H1 (cell line): ENCODE measurements at regions not wholly inside any gene's neighbourhood (a gene's known extent, or its start where the extent isn't known, plus 50 kb on each side); places are given as distances from the start of the nearest gene placed in this dataset.

ENCODE experiments used
- CTCF ChIA-PET: fragments of 300-600 bp; sonication (Branson Sonifier 250); formaldehyde crosslinking; loops from one replicate; lab custom pipeline; 2021; ENCODE audit not compliant: partially characterized antibody; lab: Charles Lee
- POLR2A ChIA-PET: fragments of 300-600 bp; sonication (Branson Sonifier 250); formaldehyde crosslinking; loops from one replicate; lab custom pipeline; 2021; ENCODE audit warnings: inconsistent platforms; ENCODE audit not compliant: partially characterized antibody; lab: Charles Lee
- DNase-seq, 2 experiments: peaks; one replicate each; pipeline versions ENCODE4 v3.0.0 to v3.0.0-alpha.2; 2010 to 2022; ENCODE audit warnings: low spot score in 2 of 2, low read depth in 1 of 2, mixed read lengths in 1 of 2
- FAIRE-seq: peaks from 2 replicates; lab custom pipeline; 2011; peaks lifted over from hg19 to GRCh38; lab: Jason Lieb, UNC
- H2AFZ ChIP-seq: 2 replicates; pipeline ENCODE4 v1.8.1; 2012; ENCODE audit warnings: low read length, inconsistent platforms
- H2AK5ac ChIP-seq: 2 replicates; pipeline ENCODE4 v1.6.1; 2013; ENCODE audit warnings: low read depth, low read length
- H2BK120ac ChIP-seq: replicated peaks from 2 replicates; pipeline ENCODE3; 2013; ENCODE audit warnings: low read depth, low read length, inconsistent platforms
- H2BK12ac ChIP-seq: 2 replicates; pipeline ENCODE4 v1.6.1; 2013; ENCODE audit warnings: low read depth, low read length
- H2BK15ac ChIP-seq: 2 replicates; pipeline ENCODE4 v1.6.1; 2013; ENCODE audit warnings: low read length
- H2BK20ac ChIP-seq: 2 replicates; pipeline ENCODE4 v1.6.1; 2013; ENCODE audit warnings: low read length
- H2BK5ac ChIP-seq: 2 replicates; pipeline ENCODE4 v1.6.1; 2013; ENCODE audit warnings: low read depth, low read length
- H3K14ac ChIP-seq: 2 replicates; pipeline ENCODE4 v1.6.1; 2013; ENCODE audit warnings: inconsistent platforms; ENCODE audit not compliant: insufficient read length
- H3K18ac ChIP-seq: 2 replicates; pipeline ENCODE4 v1.6.1; 2013; ENCODE audit warnings: low read length; ENCODE audit errors: extremely low read depth
- H3K23ac ChIP-seq: 2 replicates; pipeline ENCODE4 v1.6.1; 2013; ENCODE audit warnings: inconsistent platforms; ENCODE audit not compliant: insufficient read length
- H3K23me2 ChIP-seq: 2 replicates; pipeline ENCODE4 v1.6.1; 2013; ENCODE audit warnings: low read depth, low read length
- H3K27ac ChIP-seq: 2 replicates; pipeline ENCODE4 v1.6.1; 2011; ENCODE audit warnings: low read depth, low read length, inconsistent platforms
- H3K27me3 ChIP-seq, 4 experiments: replicated peaks in 1 of 4; 1 replicate in 1 of 4; 2 replicates in 3 of 4; pipeline versions ENCODE4 v1.6.1 to v1.8.1; 2011 to 2013; ENCODE audit warnings: low read length in 3 of 4, mild to moderate bottlenecking in 3 of 4, inconsistent platforms in 2 of 4, mixed read lengths in 2 of 4, moderate library complexity in 1 of 4; ENCODE audit not compliant: control insufficient read depth in 3 of 4, insufficient read depth in 3 of 4; ENCODE audit errors: extremely low read depth in 1 of 4
- H3K36me3 ChIP-seq, 4 experiments: 2 replicates each; pipeline versions ENCODE4 v1.6.1 to v1.8.1; 2011 to 2013; ENCODE audit warnings: mild to moderate bottlenecking in 4 of 4, low read length in 3 of 4, moderate library complexity in 2 of 4, control low read depth in 1 of 4, inconsistent platforms in 1 of 4; ENCODE audit not compliant: insufficient read depth in 4 of 4, control insufficient read depth in 2 of 4
- H3K4ac ChIP-seq: replicated peaks from 2 replicates; pipeline ENCODE3; 2013; ENCODE audit warnings: low read length, low read depth, mixed read lengths, inconsistent platforms; ENCODE audit not compliant: insufficient read length
- H3K4me1 ChIP-seq, 4 experiments: replicated peaks in 1 of 4; 1 replicate in 1 of 4; 2 replicates in 3 of 4; pipeline versions ENCODE4 v1.6.1 to v1.8.1; 2011 to 2013; ENCODE audit warnings: low read length in 3 of 4, inconsistent platforms in 2 of 4, mixed read lengths in 1 of 4; ENCODE audit not compliant: insufficient read depth in 4 of 4, control insufficient read depth in 3 of 4
- H3K4me2 ChIP-seq, 2 experiments: 2 replicates each; pipeline versions ENCODE4 v1.6.1 to v1.8.1; 2011 to 2013; ENCODE audit warnings: low read depth in 2 of 2, low read length in 2 of 2, control low read depth in 1 of 2, inconsistent platforms in 1 of 2, mild to moderate bottlenecking in 1 of 2; ENCODE audit not compliant: insufficient read depth in 1 of 2
- H3K4me3 ChIP-seq, 4 experiments: fragments of 200-600, 300-600 bp in 1 of 4; sonication (generic), shearing (Covaris generic), sonication (Bioruptor Twin) in 1 of 4; 2 replicates each; pipeline versions ENCODE4 v1.5.1 to v1.8.1; 2011 to 2016; ENCODE audit warnings: low read length in 4 of 4, low read depth in 3 of 4, control low read depth in 2 of 4, inconsistent platforms in 2 of 4, mild to moderate bottlenecking in 2 of 4, mixed read lengths in 1 of 4, moderate library complexity in 1 of 4; ENCODE audit not compliant: insufficient read depth in 2 of 4; ENCODE audit errors: extremely low read depth in 1 of 4
- H3K56ac ChIP-seq: replicated peaks from 2 replicates; pipeline ENCODE3; 2013; ENCODE audit warnings: low read depth, mild to moderate bottlenecking, mixed read lengths, low read length, inconsistent platforms; ENCODE audit not compliant: insufficient read length
- H3K79me1 ChIP-seq: 2 replicates; pipeline ENCODE4 v1.6.1; 2013; ENCODE audit warnings: low read depth, low read length, control low read depth
- H3K79me2 ChIP-seq, 2 experiments: 2 replicates each; pipeline versions ENCODE4 v1.6.1 to v1.8.1; 2012 to 2013; ENCODE audit warnings: low read length in 2 of 2, mild to moderate bottlenecking in 2 of 2, inconsistent platforms in 1 of 2; ENCODE audit not compliant: insufficient read depth in 2 of 2, control insufficient read depth in 1 of 2
- H3K9ac ChIP-seq, 4 experiments: replicated peaks in 1 of 4; 1 replicate in 1 of 4; 2 replicates in 3 of 4; pipeline versions ENCODE4 v1.6.1 to v1.8.1; 2011 to 2013; ENCODE audit warnings: low read depth in 3 of 4, low read length in 3 of 4, control low read depth in 2 of 4, mild to moderate bottlenecking in 2 of 4, moderate library complexity in 2 of 4, inconsistent platforms in 1 of 4; ENCODE audit errors: extremely low read depth in 1 of 4
- H3K9me3 ChIP-seq, 2 experiments: 2 replicates each; pipeline versions ENCODE4 v1.6.1 to v1.8.1; 2012 to 2013; ENCODE audit warnings: mild to moderate bottlenecking in 2 of 2, moderate library complexity in 2 of 2, control low read depth in 1 of 2, inconsistent platforms in 1 of 2, low read depth in 1 of 2, low read length in 1 of 2, mixed read lengths in 1 of 2; ENCODE audit not compliant: insufficient read depth in 2 of 2
- H4K20me1 ChIP-seq, 2 experiments: replicated peaks in 1 of 2; 2 replicates each; pipeline versions ENCODE3 to v1.8.1; 2011 to 2013; ENCODE audit warnings: inconsistent platforms in 2 of 2, low read length in 2 of 2, mild to moderate bottlenecking in 1 of 2; ENCODE audit not compliant: insufficient read depth in 2 of 2, control insufficient read depth in 1 of 2
- H4K5ac ChIP-seq: 2 replicates; pipeline ENCODE4 v1.6.1; 2013; ENCODE audit warnings: low read length, low read depth, mixed read lengths, inconsistent platforms; ENCODE audit not compliant: insufficient read length
- H4K8ac ChIP-seq: 2 replicates; pipeline ENCODE4 v1.8.0; 2013; ENCODE audit warnings: mild to moderate bottlenecking, moderate library complexity, low read length, inconsistent platforms; ENCODE audit not compliant: insufficient read depth; ENCODE audit errors: extremely low read depth
- H4K91ac ChIP-seq: replicated peaks from 2 replicates; pipeline ENCODE3; 2013; ENCODE audit warnings: low read length, mixed read lengths, inconsistent platforms; ENCODE audit not compliant: insufficient read length
- ATF3 ChIP-seq: IDR thresholded peaks from 2 replicates; pipeline ENCODE4 v1.6.1; 2011; ENCODE audit warnings: low read depth, mild to moderate bottlenecking, low read length; ENCODE audit not compliant: insufficient read depth
- CHD2 ChIP-seq: IDR thresholded peaks from 2 replicates; pipeline ENCODE4 v1.6.1; 2012; ENCODE audit warnings: low read length, improper control_type of control experiment
- CREB1 ChIP-seq: IDR thresholded peaks from 2 replicates; pipeline ENCODE4 v1.6.1; 2012; ENCODE audit warnings: inconsistent platforms
- E2F6 ChIP-seq: IDR thresholded peaks from 2 replicates; pipeline ENCODE4 v1.6.1; 2012; ENCODE audit warnings: inconsistent platforms
- EGR1 ChIP-seq: IDR thresholded peaks from 2 replicates; pipeline ENCODE4 v1.6.1; 2011; ENCODE audit warnings: low read depth, low read length, borderline replicate concordance
- KDM4A ChIP-seq: IDR thresholded peaks from one replicate; pipeline ENCODE4 v1.7.1; 2012; ENCODE audit warnings: low read depth, mild to moderate bottlenecking, moderate library complexity, low read length, inconsistent platforms; ENCODE audit not compliant: severe bottlenecking
- MAX ChIP-seq: IDR thresholded peaks from 2 replicates; pipeline ENCODE4 v1.6.1; 2012; ENCODE audit warnings: inconsistent platforms
- PHF8 ChIP-seq: fragments of 200-600 bp; sonication (generic); conservative IDR thresholded peaks from 2 replicates; pipeline ENCODE4 v1.7.1; 2012; ENCODE audit warnings: low read depth, mild to moderate bottlenecking, inconsistent platforms, low read length, moderate library complexity
- POU5F1 ChIP-seq: IDR thresholded peaks from 2 replicates; pipeline ENCODE4 v1.6.1; 2011; ENCODE audit warnings: low read depth, mild to moderate bottlenecking, low read length, moderate library complexity
- RAD21 ChIP-seq, 2 experiments: IDR thresholded peaks in 1 of 2; conservative IDR thresholded peaks in 1 of 2; 2 replicates each; pipeline ENCODE4 v1.6.1; 2011; ENCODE audit warnings: low read depth in 2 of 2, low read length in 2 of 2, improper control_type of control experiment in 1 of 2, inconsistent platforms in 1 of 2, mild to moderate bottlenecking in 1 of 2, moderate library complexity in 1 of 2
- RNF2 ChIP-seq: fragments of 200-900, 300-1000 bp; sonication (generic); IDR thresholded peaks from 2 replicates; pipeline ENCODE4 v1.7.1; 2016; ENCODE audit warnings: borderline replicate concordance, low read depth, mild to moderate bottlenecking, antibody characterized with exemption, low read length; ENCODE audit not compliant: poor library complexity, severe bottlenecking; ENCODE audit errors: missing control alignments
- SAP30 ChIP-seq: fragments of 300-600 bp; sonication (generic); IDR thresholded peaks from 2 replicates; pipeline ENCODE4 v1.7.1; 2012; ENCODE audit warnings: low read length, moderate library complexity, mild to moderate bottlenecking, inconsistent platforms; ENCODE audit not compliant: insufficient read depth, insufficient replicate concordance
- SIRT6 ChIP-seq: IDR thresholded peaks from one replicate; pipeline ENCODE4 v1.7.1; 2012; ENCODE audit warnings: low read length, inconsistent platforms
- SRF ChIP-seq: IDR thresholded peaks from 2 replicates; pipeline ENCODE4 v1.6.1; 2011; ENCODE audit warnings: mild to moderate bottlenecking, low read depth, low read length, moderate library complexity
- YY1 ChIP-seq: IDR thresholded peaks from 2 replicates; pipeline ENCODE4 v1.6.1; 2011; ENCODE audit warnings: low read depth, mild to moderate bottlenecking, low read length

- no peaks in the 10 kb centered on the region for H4K20me1 ChIP-seq
- no peak overlapping the region for H3K56ac ChIP-seq
- H3K79me1 ChIP-seq: no peaks in the 10 kb centered on the region
- no peak overlapping the region for H2AK5ac ChIP-seq
- H3K4me3 ChIP-seq: no peak overlapping the region
- no peak overlapping the region for H2AFZ ChIP-seq
- no peak overlapping the region for H2BK5ac ChIP-seq
- no peaks in the 10 kb centered on the region for H3K4me1 ChIP-seq
- H4K91ac ChIP-seq: no peak overlapping the region
- H4K5ac ChIP-seq: no peak overlapping the region
- no peak overlapping the region for H2BK12ac ChIP-seq
- no peak overlapping the region for H4K8ac ChIP-seq
- H2BK120ac ChIP-seq: no peak overlapping the region
- H2BK20ac ChIP-seq: no peak overlapping the region
- CTCF ChIA-PET: no interaction called here
- no peak overlapping the region for H3K4me2 ChIP-seq
- no peak overlapping the region for H2BK15ac ChIP-seq
- no peak for FAIRE-seq
- no peaks in the 10 kb centered on the region for H3K36me3 ChIP-seq
- H3K9ac ChIP-seq: no peak overlapping the region
- no peaks in the 10 kb centered on the region for H3K9me3 ChIP-seq
- no peak for DNase-seq
- no peaks in the 10 kb centered on the region for H3K79me2 ChIP-seq
- H3K27ac ChIP-seq: no peak overlapping the region
- no peaks in the 10 kb centered on the region for H3K23me2 ChIP-seq
- no peak overlapping the region for H3K18ac ChIP-seq
- no peak overlapping the region for H3K4ac ChIP-seq
- no peaks in the 10 kb centered on the region for H3K27me3 ChIP-seq
- POLR2A ChIA-PET: no interaction called here
- no peak overlapping the region for H3K23ac ChIP-seq
- no peak overlapping the region for H3K14ac ChIP-seq
- TF ChIP-seq ATF3: no peak
- no peak for TF ChIP-seq RAD21 (IDR thresholded peaks at IDR 0.05 in 1 of 2, conservative IDR thresholded peaks at IDR 0.05 in 1 of 2; ENCODE audit: low read depth in 2 of 2, low read length in 2 of 2)
- TF ChIP-seq MAX: no peak
- TF ChIP-seq PHF8: no peak
- no peak for TF ChIP-seq E2F6
- TF ChIP-seq RNF2: no peak
- no peak for TF ChIP-seq CREB1
- TF ChIP-seq YY1: no peak
- no peak for TF ChIP-seq SAP30
- no peak for TF ChIP-seq SRF
- TF ChIP-seq CHD2: no peak
- TF ChIP-seq SIRT6: no peak
- no peak for TF ChIP-seq EGR1
- TF ChIP-seq POU5F1: no peak
- TF ChIP-seq KDM4A: no peak
Observed at GRCh38 chr2:67660871-67661270, 263.7 kb downstream of the ETAA1 start.
